ENCODE measurements at regions not wholly inside any gene's neighbourhood (a gene's known extent, or its start where the extent isn't known, plus 50 kb on each side); places are given as distances from the start of the nearest gene placed in this dataset.
"Not testable (repeated sequence)": the region's sequence is repeated elsewhere in the genome, so short reads cannot be mapped to it uniquely, and the experiment has no call there.

DNA sequence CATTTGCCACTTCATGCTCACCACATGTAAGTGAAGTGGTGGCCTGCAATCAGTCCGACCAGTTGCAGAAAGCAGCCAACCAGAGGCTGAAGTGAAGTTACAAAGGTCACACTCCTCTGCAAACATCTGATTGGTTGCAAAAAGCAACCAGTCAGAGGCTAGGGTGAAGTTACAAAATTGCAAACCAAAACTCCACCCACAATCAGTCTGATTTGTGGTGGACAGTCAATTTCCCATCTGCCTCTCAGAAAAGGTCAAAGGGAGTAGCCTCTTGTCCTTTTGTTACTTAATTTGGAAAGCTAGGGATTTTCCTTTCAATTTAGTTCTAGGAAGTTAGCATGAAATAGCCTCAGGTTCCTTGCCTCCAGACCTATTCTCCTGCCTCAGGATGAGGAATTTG, 185.0 kb downstream of the UXS1 start:
- DNase-seq, result no peak

DNA sequence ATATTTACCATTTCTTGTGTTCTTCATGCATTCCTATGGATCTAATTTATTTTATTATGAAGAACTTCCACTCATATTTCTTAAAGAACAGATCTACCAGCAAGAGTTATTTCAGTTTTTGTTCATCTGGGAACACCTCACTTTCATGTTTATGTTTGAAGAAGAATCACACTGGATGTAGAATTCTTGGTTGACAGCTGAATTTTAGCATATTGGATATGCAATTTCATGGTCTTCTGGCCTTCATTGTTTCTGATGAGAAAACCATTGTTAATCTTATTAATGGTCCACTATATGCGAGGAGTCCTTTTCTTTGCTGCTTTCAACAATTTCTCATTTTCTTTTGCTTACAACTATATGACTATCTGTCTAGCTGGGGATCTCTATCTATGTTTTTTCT, 189.2 kb downstream of the UXS1 start:
- DNase-seq, result no peak

DNA sequence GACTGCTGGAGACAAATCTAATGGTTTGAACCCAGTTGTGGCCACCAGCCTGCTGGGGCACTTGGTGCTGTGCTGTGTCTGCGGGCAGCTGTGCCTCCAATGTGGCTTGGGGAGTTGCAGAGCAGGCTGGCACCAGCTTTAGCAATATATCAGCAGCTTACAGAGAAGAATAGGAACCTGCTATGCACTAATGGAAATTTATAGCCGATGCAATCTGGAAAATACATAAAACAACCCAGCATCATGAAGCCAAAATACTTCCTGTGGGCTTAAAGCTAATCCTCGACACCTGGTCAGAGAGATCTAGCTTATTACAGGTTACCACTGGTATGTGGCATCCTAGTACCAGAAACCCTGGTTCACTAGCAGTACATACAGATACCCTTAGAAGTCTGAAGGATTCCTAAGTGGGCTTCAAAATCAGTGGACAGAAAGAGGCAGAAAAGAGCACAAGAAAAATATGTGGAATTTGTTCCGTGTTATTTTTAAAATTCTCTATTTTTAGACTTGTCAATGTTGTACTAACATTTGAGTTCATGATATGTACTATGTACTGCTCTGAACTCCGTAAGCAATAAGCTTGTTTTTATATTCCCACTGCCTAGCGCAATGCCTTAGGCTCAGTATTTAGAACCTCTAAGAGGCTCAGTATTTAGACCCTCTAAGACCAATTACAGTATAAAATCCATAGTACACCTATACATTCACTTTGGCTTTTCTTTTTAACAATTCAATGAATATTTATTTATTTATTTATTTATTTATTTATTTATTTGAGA, 194.7 kb downstream of the UXS1 start:
- DNase-seq, result peak; percentile 11

DNA sequence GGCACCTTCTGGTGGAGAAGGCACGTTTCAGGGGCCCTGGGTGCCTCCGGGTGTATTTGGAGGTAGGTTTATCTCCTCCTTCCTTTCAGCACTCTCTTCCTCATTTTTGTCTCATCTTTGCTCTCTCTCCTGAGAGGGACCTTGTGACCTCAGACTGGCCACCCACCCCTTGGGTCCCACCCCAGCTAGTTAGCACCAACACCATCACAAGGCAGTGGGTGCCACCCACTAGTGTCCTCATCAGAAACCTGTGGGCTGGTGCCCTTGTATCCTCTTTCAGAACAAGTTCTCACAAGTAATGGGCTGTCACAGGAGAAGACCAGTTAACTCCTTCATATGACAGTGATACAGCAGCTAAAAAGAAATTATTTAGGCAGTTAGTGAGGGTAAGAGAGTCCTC, 196.4 kb downstream of the UXS1 start:
- DNase-seq, result no peak

DNA sequence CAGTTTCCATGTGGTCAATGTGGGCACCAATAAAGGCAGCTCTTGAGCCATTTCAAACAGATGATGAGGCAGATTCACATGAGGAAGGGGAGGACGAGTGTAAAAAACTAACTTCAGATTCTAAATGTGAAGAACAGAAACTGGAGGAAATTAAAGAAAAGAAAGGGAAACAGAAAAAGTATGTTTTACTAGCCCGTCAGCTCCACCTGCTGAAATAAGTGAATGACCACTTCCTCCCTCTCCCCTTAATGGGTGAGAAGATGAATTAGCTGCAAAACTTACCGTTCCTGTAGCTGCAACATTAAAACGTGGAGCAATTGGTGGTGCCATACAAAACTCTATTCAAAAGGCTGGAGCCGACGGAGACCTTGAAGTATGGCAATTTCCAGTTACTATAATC, 203.5 kb downstream of the UXS1 start:
- DNase-seq, result no peak

DNA sequence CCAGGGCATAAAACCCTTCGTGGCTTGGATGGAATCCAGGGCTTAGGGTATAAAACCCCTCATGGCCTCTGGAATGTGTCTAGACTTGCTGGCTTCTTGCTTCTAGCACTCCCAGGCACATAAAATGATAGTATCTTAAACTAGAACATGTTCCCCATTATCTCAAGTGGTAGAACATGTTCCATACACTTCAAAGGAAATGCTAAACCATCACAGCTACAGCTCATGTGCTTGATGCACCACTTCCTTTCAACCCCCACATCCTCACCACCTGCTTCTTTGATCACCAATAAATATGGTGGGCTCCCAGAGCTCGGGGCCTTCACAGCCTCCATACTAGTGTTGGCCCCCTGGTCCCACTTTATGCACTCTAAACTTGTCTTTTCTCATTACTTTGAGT, 204.3 kb downstream of the UXS1 start:
- not testable (repeated sequence) for DNase-seq

DNA sequence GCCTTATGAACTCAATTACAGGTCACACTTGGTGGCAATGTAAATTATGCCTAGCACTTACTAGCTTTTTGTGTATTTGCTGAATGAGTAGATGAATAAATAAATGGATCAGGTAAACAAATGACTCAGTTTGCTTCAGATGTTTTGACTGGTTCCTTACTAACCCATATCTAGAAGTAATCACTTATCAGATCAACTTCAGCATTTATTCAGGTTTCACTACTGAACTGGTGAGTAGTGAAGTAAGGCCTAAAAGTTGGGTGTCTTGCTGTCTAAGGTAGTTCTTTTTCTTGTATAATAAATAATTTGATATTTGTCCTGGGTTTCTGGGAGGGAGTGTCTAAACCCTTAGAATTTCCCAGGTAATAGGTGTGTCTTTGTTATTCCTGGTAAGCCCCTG, 205.0 kb downstream of the UXS1 start:
- DNase-seq, result no peak

DNA sequence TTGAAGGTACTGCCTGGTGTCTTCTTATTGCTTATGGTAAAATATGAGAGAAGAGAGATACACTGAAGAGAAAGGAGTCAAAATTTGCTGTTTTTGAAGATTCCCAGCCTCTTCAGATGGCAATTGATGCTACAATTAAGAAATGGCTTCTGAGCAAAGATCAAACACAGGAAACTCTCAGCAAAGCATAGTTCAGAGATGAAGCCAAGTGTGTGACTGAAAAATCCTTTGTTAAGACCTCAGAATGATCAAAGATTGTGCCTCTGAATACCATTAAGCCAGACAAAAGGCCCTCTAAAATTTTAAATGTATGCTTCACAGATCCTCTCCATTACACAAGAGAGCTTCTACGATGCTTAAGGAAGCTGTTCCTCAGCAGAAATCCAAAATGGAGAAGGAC, 216.3 kb downstream of the UXS1 start:
- no peak for DNase-seq

DNA sequence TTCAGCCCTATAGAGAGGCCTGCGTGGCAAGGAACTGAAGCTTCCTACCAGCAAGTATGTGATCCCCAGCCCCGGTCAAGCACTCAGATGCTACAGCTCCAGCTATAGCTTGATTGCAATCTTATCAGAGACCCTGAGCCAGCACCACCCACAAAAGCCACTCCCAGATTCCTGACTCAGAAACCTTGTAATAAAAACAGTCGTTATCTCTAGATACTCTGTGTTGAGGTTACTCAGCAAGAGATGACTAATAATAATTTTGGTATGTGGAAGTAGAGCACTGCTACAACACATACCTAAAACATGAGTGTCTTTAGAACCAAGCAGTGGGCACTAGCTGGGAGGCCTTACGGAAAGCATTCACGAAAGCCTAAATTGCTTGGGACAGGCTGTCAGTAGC, 216.9 kb downstream of the UXS1 start:
- DNase-seq, result no peak

DNA sequence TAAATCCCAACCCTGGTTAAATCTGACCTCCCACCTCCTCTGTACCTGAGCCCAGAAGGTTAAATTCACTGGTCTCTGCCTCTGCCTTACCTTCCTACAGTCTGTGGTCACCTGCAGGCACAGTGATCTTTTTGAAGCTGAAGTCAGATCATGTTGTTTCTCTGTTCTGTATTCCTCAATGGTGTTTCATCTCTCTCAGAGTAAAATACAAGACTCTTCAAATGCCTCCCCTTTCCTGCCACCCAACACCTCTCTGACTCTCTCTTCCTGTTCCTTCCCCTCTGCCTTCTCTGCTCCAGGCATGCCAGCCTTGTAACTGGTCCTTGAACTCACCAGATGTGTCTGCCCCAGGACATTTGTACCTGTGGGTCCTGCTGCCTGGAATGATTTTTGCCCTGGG, 219.3 kb downstream of the UXS1 start:
- DNase-seq, result no peak

DNA sequence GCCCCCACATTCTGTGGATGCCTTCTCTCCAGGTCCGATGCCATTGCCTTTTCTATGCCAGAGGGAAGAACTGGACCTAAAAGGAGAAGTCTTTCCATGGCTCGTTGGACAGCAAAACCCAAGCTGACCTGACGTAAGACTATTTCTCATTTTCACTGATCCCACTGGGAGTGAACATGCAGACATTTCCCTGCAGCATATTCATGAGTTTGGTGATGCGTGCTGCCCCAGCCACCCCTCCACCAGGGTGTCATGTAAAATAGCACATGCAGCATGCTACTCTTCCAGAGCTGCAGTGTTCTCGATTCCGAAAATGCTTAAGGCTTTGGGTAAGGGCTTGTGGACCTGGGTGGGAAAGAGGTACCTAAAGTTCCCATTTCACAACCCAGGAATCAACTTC, 221.2 kb downstream of the UXS1 start:
- DNase-seq, result no peak

DNA sequence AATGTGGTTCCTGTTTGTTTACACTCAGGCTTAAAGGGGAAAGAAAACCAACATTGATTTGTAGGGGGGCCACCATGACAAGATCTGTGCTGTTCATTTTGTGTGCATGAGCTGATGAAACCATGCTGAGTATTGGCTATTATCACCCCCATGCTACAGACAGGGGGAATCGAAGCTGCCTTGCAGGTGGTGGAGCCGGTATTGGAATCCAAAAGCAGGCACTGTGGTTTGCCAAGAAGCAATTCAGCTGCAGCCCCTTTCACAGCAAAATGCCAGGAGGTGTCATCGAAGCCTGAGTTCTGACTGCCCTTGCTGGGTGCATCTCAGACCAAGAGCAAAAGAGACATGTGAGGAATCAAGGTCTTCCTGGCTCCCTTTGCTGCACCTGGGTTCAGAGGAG, 221.9 kb downstream of the UXS1 start:
- no peak for DNase-seq

DNA sequence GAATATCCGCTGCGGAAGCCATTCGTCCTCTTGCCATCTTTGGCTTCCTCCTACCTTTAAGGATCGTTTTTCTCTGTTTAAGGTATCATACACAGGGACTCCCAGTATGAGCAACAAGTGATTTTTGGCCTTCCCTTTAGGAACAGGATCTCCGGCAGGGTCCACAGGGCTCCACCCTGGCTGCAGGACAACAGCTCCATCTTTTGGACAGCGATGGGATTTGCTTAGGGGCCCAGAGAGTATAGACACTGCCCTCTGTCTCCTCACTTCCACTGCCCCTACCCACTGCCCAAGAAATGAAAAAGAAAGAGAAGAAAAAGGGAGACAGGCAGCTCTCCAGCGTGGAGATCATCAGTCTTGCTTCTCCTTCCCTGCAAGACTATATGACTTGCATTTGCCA, 224.5 kb downstream of the UXS1 start:
- DNase-seq, result no peak

DNA sequence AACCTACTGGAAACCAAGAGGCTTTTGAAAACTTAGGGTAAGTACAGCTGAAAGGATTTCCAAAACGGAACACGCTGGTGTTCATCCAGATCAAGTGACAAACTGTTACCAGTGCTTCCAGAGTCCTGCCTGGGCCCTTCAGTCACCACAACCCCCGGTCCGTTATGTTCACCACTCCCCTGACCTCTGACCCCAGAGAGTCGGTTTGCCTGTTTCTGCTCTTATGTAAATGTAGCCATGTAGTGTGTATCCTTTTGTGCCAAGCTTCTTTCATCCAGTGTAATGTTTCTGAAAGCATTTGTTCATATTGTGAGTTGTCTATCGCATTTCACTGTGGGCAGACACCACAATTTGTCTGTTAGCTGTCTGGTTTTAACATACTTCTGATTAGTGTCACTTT, 217.5 kb downstream of the NCK2 start:
- DNase-seq, result no peak

DNA sequence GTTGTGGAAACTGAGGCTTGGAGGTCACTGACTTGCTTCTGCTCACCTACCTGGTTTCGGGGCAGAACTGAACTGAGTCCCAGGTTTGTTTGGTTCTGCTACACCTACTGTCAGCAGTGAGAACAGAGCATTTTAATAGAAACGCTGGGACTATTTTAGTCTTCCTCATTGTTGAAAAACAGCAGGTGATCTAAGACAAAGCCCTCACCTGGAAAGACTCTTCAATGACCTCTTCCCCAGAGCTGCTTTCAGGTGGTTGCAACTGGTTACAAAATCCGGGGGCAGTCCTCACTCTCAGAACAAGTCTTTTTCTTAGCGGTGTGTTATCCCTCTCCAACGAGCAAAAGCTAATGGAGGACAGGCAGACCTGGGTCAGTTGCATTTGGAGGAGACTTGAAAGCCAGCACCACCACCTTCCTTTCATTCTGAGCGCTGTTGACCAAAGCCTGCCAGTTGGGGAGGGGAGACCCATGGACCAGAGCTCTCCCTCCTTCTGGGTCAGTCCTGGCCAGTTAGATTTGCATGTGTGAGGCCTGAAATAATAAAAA, 217.0 kb downstream of the NCK2 start:
- DNase-seq, result no peak

DNA sequence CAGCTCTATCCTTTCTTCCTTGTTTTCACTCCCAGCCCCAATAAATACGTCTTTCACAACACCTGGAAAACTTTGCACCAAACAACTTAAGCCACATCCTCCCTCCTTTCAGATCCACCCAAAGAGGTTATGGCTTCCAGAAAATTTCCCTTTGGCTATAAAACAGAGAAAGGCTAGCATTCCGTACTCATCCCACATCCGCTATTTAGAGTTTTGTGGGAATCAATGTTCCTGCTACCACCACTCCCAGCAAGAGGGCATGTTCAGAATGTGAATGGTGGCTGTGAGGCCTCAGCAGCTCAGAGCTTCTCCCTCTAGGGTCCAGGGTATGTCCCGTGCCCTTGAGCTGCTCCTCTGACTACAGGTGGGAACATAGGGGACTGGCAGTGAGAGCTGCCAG, 214.6 kb downstream of the NCK2 start:
- DNase-seq, result no peak

DNA sequence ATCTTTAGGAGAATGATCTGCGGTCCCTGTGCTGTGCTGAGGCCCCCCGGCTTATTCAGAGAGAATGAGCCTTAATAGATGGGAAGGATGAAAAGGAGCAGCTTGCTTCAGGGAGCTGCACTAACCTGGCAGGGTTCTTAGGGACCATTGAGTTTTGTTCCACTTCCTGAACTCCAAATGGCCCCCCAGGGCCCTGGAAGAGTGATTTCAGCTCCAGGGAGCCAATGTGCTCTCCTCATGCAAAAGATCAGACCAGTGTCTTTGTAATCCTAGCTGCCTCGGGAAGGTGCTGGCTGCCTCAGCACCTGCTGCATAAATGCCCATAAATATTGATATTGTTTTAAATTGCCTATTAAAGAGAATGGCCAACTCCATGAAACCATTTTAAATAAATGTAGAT, 210.2 kb downstream of the NCK2 start:
- no peak for DNase-seq

DNA sequence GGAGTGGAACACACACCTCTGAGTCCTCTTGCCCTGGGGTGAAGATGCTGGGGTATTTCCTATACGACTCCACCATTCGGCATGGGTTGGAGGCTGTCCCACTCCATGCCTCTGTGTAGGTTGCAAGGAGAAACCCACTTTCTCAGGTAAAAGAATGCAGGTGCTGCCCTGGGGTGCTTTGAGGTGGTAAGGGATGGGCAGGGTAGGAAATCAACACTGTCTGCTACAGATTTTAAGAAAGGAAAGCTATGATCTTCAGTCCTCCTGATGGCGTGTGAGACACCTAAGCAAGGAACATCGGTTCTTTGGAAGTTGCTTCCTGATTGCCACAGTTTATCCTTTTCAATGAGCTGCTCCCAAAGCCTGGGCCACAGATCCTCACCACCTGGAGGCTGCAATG, 209.2 kb downstream of the NCK2 start:
- DNase-seq, result no peak

DNA sequence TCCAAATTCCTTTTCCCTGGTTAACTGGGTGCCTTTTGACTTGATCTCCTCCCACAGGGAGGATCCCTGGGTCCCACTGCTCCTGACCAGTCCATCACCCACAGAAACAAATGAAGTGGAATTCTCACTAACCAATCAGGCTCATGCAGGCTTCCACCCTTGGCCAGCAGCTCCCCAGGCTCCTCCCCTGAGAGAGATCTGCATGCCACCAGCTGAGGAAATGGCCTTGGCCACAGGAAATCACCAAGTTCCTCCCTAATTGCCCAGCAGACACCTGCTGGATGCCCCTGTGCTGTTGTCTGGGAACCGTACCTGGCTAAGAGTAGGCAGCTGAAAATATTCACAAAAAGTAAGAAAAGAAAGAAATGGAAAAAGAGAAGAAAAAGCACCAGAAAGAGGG, 207.4 kb downstream of the NCK2 start:
- DNase-seq, result no peak

DNA sequence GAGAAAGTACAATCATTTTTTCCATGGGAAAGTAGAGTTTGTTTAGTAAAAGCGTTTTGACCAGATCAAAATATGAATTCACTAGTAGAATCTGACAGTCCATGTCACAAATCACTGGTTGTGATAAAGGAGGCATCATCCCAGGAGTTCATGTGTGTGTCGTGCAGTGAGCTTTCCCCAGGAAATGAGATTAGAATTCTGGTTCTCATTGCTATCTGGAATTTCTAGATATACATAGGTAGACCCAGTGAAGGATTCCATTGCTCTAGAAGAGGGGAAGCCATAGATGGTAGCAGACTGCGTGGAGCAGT, 206.6 kb downstream of the NCK2 start:
- no peak for DNase-seq

DNA sequence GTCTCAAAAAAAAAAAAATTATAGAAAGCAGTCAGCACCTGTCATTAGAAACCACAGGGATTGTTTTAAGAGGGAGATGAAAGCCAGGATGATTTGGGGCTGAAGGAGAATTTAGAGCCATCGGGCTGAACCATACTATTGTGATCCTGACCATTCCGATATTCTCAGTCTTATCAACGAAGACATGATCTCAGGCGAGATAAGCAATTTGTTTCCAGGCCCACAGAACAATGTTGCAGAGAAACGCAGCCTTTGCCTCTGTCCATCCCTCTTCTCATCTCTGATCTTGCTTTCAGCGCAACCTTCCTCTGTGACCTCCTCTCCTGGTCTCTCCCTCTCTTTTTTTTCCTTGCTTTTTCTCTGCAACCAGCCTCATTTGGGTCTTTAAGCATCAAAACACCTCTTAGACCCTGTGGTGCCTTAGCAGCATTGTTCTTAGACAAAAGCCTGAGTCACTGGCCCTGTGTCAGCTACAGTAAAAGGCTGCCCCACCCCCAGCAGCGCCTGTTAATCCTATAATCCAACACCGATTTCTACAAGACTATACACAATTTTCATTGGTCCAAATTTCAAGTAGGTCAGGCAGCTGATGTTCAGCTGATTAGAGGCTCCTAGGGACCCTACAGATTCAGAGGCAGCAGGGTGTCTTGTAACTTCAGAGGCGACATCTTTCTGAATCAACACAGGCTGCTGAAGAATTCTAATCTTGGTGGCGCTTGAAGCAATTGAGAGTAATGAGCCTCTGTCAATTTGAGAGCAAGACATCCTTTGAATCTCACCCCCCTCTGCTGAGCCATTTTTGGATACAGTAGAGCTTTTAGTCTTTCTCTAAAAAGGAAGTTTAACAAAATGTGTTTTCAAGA, 206.0 kb downstream of the NCK2 start:
- DNase-seq, result peak; percentile 36

DNA sequence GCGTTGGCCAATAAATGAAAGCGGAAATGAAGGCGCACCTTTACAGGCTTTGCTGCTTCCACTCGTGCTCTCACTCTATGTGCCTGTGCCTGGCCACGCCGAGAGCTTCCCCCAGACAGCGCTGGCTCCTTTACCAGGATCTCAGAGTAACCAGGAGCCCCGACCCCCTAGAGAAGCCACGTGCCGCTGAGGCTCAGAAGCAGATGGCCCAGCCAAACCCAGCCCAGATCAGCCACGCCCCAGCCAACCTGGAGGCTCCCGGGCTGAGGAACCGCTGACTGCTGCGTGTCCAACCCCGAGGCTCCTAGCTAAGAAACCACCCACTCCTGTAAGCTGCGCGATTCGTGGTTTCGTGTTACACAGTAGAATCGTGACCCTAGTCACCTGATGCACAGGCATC, 199.3 kb downstream of the NCK2 start:
- DNase-seq, result no peak

Data from tongue (tissue), 1 donor.